WTC11 (cell line): ENCODE measurements at regions not wholly inside any gene's neighbourhood (a gene's known extent, or its start where the extent isn't known, plus 50 kb on each side); places are given as distances from the start of the nearest gene placed in this dataset.

Experiments
- ATAC-seq: fragments of 200-7000 bp; cut with Tn5 transposase; 2 replicates; pipeline ENCODE4 v1.10.0; 2021; ENCODE audit warnings: mild to moderate bottlenecking, moderate library complexity
- CTCF ChIA-PET: fragments of 300-600 bp; sonication (Branson Sonifier 250); formaldehyde crosslinking; loops from one replicate; lab custom pipeline; 2021; ENCODE audit warnings: antibody characterized with exemption; lab: Charles Lee
- POLR2A ChIA-PET: fragments of 350-600 bp; sonication (Branson Sonifier 250); formaldehyde crosslinking; loops from one replicate; lab custom pipeline; 2021; ENCODE audit warnings: antibody characterized with exemption; lab: Charles Lee
- DNase-seq: peaks from one replicate; pipeline ENCODE4 v3.0.0; 2021; ENCODE audit warnings: low spot score
- H3K27ac Mint-ChIP-seq: 2 replicates; pipeline ENCODE4 v1.8.0; 2021; ENCODE audit warnings: mixed read lengths
- H3K27me3 Mint-ChIP-seq: 2 replicates; pipeline ENCODE4 v1.8.0; 2021; ENCODE audit warnings: low read depth, mild to moderate bottlenecking, moderate library complexity, mixed read lengths
- H3K36me3 Mint-ChIP-seq: 2 replicates; pipeline ENCODE4 v1.8.0; 2021; ENCODE audit warnings: mixed read lengths
- H3K4me1 Mint-ChIP-seq: 2 replicates; pipeline ENCODE4 v1.8.0; 2022; ENCODE audit warnings: mixed read lengths
- H3K4me3 Mint-ChIP-seq: 2 replicates; pipeline ENCODE4 v1.8.0; 2021; ENCODE audit warnings: mild to moderate bottlenecking, moderate library complexity, mixed read lengths
- H3K9me3 Mint-ChIP-seq: 2 replicates; pipeline ENCODE4 v1.8.0; 2021; ENCODE audit warnings: mixed read lengths
- ATF6 ChIP-seq: sonication (generic); formaldehyde crosslinking; IDR thresholded peaks from 2 replicates; pipeline ENCODE4 v1.8.1; 2023; ENCODE audit warnings: mild to moderate bottlenecking, missing genetic modification reagents
- CREB1 ChIP-seq: sonication (generic); formaldehyde crosslinking; IDR thresholded peaks from 2 replicates; pipeline ENCODE4 v1.8.0; 2023; ENCODE audit warnings: mild to moderate bottlenecking, missing genetic modification reagents
- CREM ChIP-seq: sonication (generic); formaldehyde crosslinking; IDR thresholded peaks from 2 replicates; pipeline ENCODE4 v1.8.1; 2022; ENCODE audit warnings: mild to moderate bottlenecking, missing genetic modification reagents, moderate library complexity
- E2F5 ChIP-seq: sonication (generic); formaldehyde crosslinking; IDR thresholded peaks from 2 replicates; pipeline ENCODE4 v1.8.1; 2022; ENCODE audit warnings: mild to moderate bottlenecking, moderate library complexity, missing genetic modification reagents
- ESRRA ChIP-seq: sonication (generic); formaldehyde crosslinking; IDR thresholded peaks from 2 replicates; pipeline ENCODE4 v1.8.1; 2022; ENCODE audit warnings: mild to moderate bottlenecking, missing genetic modification reagents, borderline replicate concordance
- ETV6 ChIP-seq: sonication (generic); formaldehyde crosslinking; IDR thresholded peaks from 2 replicates; pipeline ENCODE4 v1.8.1; 2022; ENCODE audit warnings: mild to moderate bottlenecking, missing genetic modification reagents
- FOXJ3 ChIP-seq: sonication (generic); formaldehyde crosslinking; IDR thresholded peaks from 2 replicates; pipeline ENCODE4 v1.9.0; 2021; ENCODE audit warnings: missing genetic modification reagents, mild to moderate bottlenecking, borderline replicate concordance
- FOXK1 ChIP-seq: sonication (generic); formaldehyde crosslinking; IDR thresholded peaks from 2 replicates; pipeline ENCODE4 v1.8.0; 2022; ENCODE audit warnings: mild to moderate bottlenecking, moderate library complexity, missing genetic modification reagents
- NFE2L1 ChIP-seq: sonication (generic); formaldehyde crosslinking; IDR thresholded peaks from 2 replicates; pipeline ENCODE4 v1.8.1; 2023; ENCODE audit warnings: missing genetic modification reagents
- PRRX2 ChIP-seq: fragments of 250-450 bp; sonication (Bioruptor Pico); IDR thresholded peaks from 2 replicates; pipeline ENCODE4 v1.8.0; 2021; ENCODE audit warnings: mild to moderate bottlenecking
- RELA ChIP-seq: sonication (generic); formaldehyde crosslinking; IDR thresholded peaks from 2 replicates; pipeline ENCODE4 v1.8.1; 2022; ENCODE audit warnings: missing genetic modification reagents, mild to moderate bottlenecking, borderline replicate concordance
- RORB ChIP-seq: fragments of 250-450 bp; sonication (Bioruptor Pico); IDR thresholded peaks from 2 replicates; pipeline ENCODE4 v1.9.0; 2021; ENCODE audit warnings: mild to moderate bottlenecking
- SMAD3 ChIP-seq: sonication (generic); formaldehyde crosslinking; IDR thresholded peaks from 2 replicates; pipeline ENCODE4 v1.8.0; 2022; ENCODE audit warnings: missing genetic modification reagents, mild to moderate bottlenecking, borderline replicate concordance
- ZNF317 ChIP-seq: sonication (generic); formaldehyde crosslinking; IDR thresholded peaks from 2 replicates; pipeline ENCODE4 v1.8.1; 2023; ENCODE audit warnings: low read depth, mild to moderate bottlenecking, moderate library complexity, missing genetic modification reagents, borderline replicate concordance
- ZNF416 ChIP-seq: fragments of 250-450 bp; sonication (Bioruptor Pico); IDR thresholded peaks from 2 replicates; pipeline ENCODE4 v1.9.0; 2021; ENCODE audit warnings: mild to moderate bottlenecking, inconsistent platforms
- TF ChIP-seq, protein P1 (sequence below): fragments of 250-450 bp; sonication (Bioruptor Pico); IDR thresholded peaks from 2 replicates; pipeline ENCODE4 v1.8.0; 2021; ENCODE audit warnings: mild to moderate bottlenecking
- TF ChIP-seq, protein P2 (sequence below): sonication (generic); formaldehyde crosslinking; IDR thresholded peaks from 2 replicates; pipeline ENCODE4 v1.8.0; 2023; ENCODE audit warnings: missing genetic modification reagents
- TF ChIP-seq, protein P3 (sequence below): sonication (generic); formaldehyde crosslinking; IDR thresholded peaks from 2 replicates; pipeline ENCODE4 v1.8.0; 2022; ENCODE audit warnings: mild to moderate bottlenecking, missing genetic modification reagents
- TF ChIP-seq, protein P4 (sequence below): sonication (generic); formaldehyde crosslinking; IDR thresholded peaks from 2 replicates; pipeline ENCODE4 v1.8.1; 2023; ENCODE audit warnings: mild to moderate bottlenecking, missing genetic modification reagents, borderline replicate concordance
- TF ChIP-seq, protein P5 (sequence below): sonication (generic); formaldehyde crosslinking; IDR thresholded peaks from 2 replicates; pipeline ENCODE4 v1.8.1; 2022; ENCODE audit warnings: mild to moderate bottlenecking, missing genetic modification reagents, moderate library complexity, borderline replicate concordance

DNA sequence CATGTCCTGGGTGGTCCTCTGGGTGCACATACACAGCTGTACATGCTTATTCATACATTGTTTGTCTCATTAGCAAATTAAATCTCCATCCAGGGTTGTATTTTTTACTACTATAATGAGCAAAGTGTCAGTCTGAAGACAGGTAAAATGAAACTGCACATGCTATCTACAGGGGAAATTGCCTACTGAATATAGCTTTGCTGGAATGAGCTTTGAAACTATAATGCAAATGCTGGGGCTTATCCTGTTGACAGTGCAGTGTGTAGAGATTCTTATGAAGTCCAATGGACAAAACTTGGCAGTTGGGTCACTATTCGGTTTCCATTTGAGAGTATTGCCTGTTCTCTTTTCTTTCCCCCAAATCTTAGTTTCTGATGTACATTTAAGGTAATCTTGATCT, 292.8 kb upstream of the LRP1B start:
- ATAC-seq (no peak), DNase-seq (no peak)
- TF ChIP-seq, protein P1, sequence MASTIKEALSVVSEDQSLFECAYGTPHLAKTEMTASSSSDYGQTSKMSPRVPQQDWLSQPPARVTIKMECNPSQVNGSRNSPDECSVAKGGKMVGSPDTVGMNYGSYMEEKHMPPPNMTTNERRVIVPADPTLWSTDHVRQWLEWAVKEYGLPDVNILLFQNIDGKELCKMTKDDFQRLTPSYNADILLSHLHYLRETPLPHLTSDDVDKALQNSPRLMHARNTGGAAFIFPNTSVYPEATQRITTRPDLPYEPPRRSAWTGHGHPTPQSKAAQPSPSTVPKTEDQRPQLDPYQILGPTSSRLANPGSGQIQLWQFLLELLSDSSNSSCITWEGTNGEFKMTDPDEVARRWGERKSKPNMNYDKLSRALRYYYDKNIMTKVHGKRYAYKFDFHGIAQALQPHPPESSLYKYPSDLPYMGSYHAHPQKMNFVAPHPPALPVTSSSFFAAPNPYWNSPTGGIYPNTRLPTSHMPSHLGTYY (CRISPR knock-in tag), result no peak
- no peak for TF ChIP-seq ZNF317 (CRISPR knock-in tag)
- TF ChIP-seq FOXJ3 (CRISPR knock-in tag), result no peak
- no peak for TF ChIP-seq ETV6
- TF ChIP-seq, protein P2, sequence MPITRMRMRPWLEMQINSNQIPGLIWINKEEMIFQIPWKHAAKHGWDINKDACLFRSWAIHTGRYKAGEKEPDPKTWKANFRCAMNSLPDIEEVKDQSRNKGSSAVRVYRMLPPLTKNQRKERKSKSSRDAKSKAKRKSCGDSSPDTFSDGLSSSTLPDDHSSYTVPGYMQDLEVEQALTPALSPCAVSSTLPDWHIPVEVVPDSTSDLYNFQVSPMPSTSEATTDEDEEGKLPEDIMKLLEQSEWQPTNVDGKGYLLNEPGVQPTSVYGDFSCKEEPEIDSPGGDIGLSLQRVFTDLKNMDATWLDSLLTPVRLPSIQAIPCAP (CRISPR knock-in tag), result no peak
- no peak for TF ChIP-seq ATF6 (CRISPR knock-in tag)
- no peak for TF ChIP-seq ESRRA (CRISPR knock-in tag)
- TF ChIP-seq NFE2L1 (CRISPR knock-in tag), result no peak
- H3K9me3 Mint-ChIP-seq, result peaks cover 2% of the 10 kb centered on the region; the same call in 1 of the 2 replicates
- POLR2A ChIA-PET, result no interaction called here
- H3K36me3 Mint-ChIP-seq, result no peaks in the 10 kb centered on the region
- CTCF ChIA-PET, result no interaction called here
- H3K27ac Mint-ChIP-seq, result no peak overlapping the region
- H3K4me3 Mint-ChIP-seq, result no peak overlapping the region
- peaks cover 8% of the 10 kb centered on the region for H3K4me1 Mint-ChIP-seq
- H3K27me3 Mint-ChIP-seq, result no peaks in the 10 kb centered on the region

DNA sequence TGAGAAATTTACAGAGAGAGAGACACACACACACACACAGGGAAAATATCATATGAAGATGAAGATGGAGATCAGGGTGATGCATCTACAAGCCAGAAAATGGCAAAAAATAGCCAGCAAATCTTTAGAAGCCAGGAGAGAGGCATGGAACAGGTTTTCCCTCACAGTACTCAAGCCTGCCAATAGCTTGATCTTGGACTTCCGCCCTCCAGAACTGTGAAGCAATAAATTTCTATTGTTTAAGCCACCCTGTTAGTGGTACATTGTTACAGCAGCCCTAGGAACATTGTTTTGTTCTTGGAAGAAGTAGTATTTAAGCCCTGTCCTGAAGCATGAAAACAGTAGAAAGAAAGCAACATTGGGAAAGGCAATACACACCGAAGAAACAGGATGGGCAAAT, 292.0 kb upstream of the LRP1B start:
- CTCF ChIA-PET, result no interaction called here

More for the DNA sequence above, 292.0 kb upstream of the LRP1B start:
- POLR2A ChIA-PET, result no interaction called here
- no peak overlapping the region for H3K27ac Mint-ChIP-seq
- no peaks in the 10 kb centered on the region for H3K27me3 Mint-ChIP-seq
- H3K9me3 Mint-ChIP-seq, result no peaks in the 10 kb centered on the region
- no peak for DNase-seq
- H3K4me3 Mint-ChIP-seq, result no peak overlapping the region
- TF ChIP-seq ZNF416 (no peak), SMAD3 (CRISPR knock-in tag) (no peak), RELA (CRISPR knock-in tag) (no peak), E2F5 (CRISPR knock-in tag) (no peak), CREB1 (CRISPR knock-in tag) (no peak), RORB (CRISPR knock-in tag) (no peak), PRRX2 (CRISPR knock-in tag) (no peak), FOXJ3 (CRISPR knock-in tag) (no peak), CREM (CRISPR knock-in tag) (no peak), FOXK1 (CRISPR knock-in tag) (no peak)
- TF ChIP-seq, protein P3, sequence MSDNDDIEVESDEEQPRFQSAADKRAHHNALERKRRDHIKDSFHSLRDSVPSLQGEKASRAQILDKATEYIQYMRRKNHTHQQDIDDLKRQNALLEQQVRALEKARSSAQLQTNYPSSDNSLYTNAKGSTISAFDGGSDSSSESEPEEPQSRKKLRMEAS, result no peak
- TF ChIP-seq, protein P4, sequence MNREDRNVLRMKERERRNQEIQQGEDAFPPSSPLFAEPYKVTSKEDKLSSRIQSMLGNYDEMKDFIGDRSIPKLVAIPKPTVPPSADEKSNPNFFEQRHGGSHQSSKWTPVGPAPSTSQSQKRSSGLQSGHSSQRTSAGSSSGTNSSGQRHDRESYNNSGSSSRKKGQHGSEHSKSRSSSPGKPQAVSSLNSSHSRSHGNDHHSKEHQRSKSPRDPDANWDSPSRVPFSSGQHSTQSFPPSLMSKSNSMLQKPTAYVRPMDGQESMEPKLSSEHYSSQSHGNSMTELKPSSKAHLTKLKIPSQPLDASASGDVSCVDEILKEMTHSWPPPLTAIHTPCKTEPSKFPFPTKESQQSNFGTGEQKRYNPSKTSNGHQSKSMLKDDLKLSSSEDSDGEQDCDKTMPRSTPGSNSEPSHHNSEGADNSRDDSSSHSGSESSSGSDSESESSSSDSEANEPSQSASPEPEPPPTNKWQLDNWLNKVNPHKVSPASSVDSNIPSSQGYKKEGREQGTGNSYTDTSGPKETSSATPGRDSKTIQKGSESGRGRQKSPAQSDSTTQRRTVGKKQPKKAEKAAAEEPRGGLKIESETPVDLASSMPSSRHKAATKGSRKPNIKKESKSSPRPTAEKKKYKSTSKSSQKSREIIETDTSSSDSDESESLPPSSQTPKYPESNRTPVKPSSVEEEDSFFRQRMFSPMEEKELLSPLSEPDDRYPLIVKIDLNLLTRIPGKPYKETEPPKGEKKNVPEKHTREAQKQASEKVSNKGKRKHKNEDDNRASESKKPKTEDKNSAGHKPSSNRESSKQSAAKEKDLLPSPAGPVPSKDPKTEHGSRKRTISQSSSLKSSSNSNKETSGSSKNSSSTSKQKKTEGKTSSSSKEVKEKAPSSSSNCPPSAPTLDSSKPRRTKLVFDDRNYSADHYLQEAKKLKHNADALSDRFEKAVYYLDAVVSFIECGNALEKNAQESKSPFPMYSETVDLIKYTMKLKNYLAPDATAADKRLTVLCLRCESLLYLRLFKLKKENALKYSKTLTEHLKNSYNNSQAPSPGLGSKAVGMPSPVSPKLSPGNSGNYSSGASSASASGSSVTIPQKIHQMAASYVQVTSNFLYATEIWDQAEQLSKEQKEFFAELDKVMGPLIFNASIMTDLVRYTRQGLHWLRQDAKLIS, result no peak
- TF ChIP-seq, protein P5, sequence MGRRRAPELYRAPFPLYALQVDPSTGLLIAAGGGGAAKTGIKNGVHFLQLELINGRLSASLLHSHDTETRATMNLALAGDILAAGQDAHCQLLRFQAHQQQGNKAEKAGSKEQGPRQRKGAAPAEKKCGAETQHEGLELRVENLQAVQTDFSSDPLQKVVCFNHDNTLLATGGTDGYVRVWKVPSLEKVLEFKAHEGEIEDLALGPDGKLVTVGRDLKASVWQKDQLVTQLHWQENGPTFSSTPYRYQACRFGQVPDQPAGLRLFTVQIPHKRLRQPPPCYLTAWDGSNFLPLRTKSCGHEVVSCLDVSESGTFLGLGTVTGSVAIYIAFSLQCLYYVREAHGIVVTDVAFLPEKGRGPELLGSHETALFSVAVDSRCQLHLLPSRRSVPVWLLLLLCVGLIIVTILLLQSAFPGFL (CRISPR knock-in tag), result no peak
- no peak for ATAC-seq
- H3K4me1 Mint-ChIP-seq, result peaks cover 8% of the 10 kb centered on the region
- no peaks in the 10 kb centered on the region for H3K36me3 Mint-ChIP-seq
